HG03095 (cell line): ENCODE measurements at regions not wholly inside any gene's neighbourhood (a gene's known extent, or its start where the extent isn't known, plus 50 kb on each side); places are given as distances from the start of the nearest gene placed in this dataset.
A peak's percentile ranks its signal among the peaks of the same experiment; 100 is the strongest.

ENCODE experiments used
- ATAC-seq: cut with Tn5 transposase; IDR thresholded peaks from one replicate; pipeline ENCODE4 v1.9.1; 2021; ENCODE audit warnings: moderate library complexity; ENCODE audit not compliant: unreplicated experiment

DNA sequence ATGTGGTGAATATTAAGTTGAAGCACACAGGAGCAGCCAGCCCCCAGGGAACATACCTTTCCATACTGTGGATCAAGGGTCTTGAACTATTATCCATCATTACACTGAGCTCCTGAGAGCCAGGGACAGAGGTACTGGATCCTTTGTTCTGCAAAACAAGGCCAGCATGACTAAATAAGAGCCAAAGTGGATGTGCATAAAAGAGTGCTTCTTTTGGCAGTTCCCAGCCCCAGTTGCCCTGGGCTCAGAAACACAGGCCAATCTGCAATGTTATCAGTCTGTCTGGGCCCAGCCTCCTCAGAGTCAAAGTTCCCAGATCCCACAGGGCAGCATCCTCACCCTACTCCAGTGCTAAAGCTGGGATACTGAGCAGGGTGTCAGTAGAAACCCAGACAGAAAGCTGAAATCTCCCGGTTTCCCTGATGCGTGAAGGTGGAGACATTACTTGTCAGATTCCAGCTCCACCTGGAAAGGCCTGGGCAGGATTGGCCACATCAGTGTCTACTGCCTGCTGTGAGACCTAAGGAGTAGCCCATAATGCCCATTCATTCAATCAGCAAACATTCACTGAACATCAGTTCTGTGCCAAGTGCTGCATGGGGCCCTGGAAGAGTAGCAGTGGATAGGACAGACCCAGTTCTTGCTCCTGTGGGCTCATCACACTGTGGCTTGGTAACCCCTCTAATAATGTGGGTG is 342.7 kb downstream of the CXCL12 start:
- ATAC-seq: no peak

GRCh38 chr10:44039599-44039998 is 345.3 kb downstream of the CXCL12 start:
- no peak for ATAC-seq

GRCh38 chr10:44036425-44036824 is 348.5 kb downstream of the CXCL12 start:
- no peak for ATAC-seq

DNA sequence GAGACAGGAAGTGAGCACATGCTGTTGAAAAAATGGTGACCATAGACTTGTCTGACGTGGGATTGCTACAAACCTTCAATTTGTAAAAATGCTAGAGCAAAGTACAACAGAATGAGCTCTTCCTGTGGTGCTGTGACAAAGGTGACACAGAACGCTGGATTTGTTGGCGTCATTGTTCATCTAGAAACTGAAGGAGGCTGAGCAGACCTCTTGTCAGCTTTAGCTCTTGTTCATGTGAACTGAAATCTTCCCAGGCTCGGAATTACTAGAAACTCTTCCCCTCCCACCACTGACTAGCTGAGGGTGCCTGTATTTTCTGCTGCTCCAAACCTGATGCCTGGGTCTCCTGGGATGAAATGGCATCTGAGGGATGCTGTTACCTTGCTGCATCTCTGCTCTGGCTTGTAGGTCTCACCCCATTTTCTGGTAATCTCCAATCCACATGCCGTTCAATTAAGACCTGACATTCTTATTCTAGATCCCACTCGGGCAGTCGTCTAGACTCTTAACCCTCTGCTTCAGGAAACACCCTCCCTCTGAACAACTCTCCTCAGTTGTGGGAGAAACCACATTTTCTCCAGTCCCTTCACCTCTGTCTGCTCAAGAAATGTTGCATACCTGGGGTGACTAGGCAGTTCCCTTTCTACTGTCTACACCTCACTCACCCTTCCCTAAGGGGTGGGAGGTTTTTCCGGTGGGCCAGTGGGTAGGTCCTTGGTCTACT is 349.3 kb downstream of the CXCL12 start:
- no peak for ATAC-seq

DNA sequence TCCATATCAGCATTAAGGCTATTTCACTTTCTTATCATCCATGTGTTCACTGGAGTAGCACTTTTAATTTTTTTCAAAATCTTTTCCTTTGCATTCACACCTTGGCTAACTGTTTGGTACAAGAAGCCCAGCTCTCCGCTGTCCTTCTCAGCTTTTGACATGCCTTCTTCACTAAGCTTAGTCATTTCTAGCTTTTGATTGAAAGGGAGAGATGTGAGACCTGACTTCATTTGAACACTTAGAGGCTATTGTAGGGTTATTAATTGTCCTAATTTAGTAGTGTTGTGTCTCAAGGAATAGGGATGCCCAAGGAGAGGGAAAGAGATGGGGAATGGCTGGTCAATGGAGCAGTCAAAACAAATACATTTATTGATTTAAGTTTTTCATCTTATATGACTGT is 350.0 kb downstream of the CXCL12 start:
- no peak for ATAC-seq

- no peak for ATAC-seq
Observed at GRCh38 chr10:44033008-44033407, 351.9 kb downstream of the CXCL12 start.

DNA sequence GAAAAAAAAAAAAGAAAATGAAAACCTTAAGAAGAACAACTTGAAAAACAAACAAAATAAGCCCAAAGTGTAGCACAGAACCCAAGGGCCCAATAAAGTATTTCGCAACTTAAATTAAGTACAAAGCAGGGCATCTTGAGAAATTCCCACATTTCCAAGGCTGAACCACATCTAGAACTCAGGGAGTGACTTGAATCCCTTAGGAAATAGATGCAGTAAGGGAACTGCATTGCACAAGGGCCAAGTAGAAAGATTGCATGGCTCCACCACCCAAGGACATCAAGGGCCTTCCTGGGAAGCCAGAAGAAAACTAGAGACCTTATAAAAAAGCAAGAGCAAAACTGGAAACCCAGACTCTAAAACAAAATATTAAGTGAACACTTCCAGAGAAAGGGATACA is 352.7 kb downstream of the CXCL12 start:
- no peak for ATAC-seq

GRCh38 chr10:44030738-44031137 is 354.2 kb downstream of the CXCL12 start:
- no peak for ATAC-seq

DNA sequence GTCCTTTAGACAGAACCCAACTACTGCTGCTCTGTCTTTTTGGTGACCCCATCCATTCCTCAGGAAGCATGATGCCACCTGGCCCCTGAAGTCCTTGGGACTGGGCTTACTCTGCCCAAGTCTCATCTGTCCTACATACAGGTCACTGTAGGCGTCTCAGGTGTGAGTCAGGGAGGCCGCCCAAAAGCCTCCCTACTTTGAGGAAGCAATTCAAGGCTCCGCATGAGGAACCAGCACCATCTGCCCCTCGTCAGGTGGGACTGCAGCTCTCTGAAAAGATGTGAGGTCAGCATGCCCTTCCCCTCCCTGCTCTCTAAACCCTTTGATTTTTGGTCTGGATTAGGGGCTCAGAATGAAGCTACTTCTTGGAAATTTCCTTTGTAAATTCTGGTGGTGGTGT is 354.8 kb downstream of the CXCL12 start:
- ATAC-seq: peak; percentile 89

DNA sequence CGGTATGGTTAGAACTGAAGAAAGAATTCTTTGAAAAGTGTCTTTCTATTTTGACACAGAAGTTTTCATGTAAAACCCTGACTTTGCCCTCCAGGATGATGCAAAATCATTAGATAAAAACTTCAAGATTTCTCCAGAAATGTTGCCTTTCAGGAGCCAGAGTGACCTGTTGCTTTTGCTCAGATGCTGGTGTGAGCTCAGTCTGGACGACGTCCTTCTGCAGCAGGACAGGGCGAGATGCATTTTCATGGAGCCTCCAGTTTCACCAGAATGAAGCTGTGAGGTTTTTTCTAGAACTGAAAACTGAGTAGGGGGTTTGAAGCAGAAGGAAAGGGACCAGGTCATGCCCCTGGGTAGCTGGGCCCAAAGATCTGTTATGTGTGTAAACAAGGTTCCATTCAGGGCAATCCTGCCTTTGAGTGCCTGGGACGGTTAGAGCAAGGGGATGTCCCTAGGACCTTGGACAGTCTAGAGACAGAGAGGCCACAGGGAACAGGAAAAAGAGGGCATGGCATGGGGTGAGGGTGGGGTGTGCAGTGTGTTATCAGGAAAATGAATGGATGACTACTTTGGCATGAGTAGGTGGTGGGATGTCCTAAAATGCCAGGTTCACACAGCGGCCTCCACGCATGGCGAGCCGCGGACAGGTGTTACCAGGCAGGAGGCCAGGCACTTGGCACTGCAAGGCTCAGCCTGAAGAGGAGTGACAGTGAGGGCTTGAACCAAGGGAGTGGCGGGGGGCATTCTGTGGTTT is 356.3 kb downstream of the CXCL12 start:
- no peak for ATAC-seq

GRCh38 chr10:44024356-44025116 is 360.4 kb downstream of the CXCL12 start:
- ATAC-seq: no peak

- ATAC-seq: no peak
Observed at GRCh38 chr10:44023517-44023916, 361.4 kb downstream of the CXCL12 start.

DNA sequence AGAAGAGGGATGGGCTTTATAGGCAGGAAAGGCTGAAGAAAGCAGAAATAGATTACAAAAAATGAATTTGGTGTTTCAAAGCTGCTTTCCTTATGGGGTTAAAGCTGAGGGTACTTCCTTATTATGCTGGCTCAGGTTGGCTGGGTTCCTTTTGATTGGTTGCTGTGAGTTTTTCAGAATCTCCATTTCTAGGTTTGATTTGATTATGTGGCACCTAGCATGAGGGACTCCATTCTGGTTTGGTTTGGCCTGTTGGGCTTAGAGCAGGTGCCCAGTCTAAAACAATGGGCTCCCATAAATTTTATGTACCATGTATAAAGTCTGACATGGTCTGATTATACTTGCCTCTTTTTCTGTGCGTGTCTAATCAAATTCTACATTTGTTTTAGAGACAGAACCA is 362.7 kb downstream of the CXCL12 start:
- ATAC-seq: no peak

- ATAC-seq: peak; percentile 68
Observed at GRCh38 chr10:44020322-44021111, 364.4 kb downstream of the CXCL12 start.

DNA sequence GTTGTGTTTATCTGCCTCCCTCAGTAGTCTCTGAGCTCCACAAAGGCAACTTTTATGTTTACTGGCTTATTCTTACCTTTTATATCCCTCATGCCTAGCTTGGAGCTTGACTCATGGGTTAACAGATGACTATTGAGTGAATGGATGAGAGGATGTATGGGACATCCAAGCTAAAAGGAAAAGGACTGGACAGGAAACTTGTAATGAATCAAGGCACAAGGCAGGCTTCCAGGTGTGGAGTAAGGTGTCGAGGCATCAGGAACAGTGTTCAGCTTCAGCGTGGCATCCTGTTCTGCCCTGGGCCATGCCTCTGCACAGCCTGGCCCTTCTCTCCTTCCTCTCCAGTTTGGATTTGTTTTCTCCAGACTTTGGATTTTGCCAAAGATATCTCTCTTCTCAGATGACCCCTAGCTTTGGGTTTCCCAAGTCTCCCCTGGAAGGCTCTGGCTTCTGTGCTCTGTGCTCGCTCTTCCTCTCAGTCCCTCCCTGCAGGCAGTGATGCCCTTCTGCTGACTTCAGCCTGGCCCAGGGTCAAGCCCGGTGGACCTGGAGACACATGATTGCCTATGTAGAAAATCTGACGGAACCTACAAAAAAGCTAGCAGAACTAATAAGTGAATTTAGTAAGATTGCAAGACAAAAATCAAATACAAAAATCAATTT is 367.3 kb downstream of the CXCL12 start:
- no peak for ATAC-seq

DNA sequence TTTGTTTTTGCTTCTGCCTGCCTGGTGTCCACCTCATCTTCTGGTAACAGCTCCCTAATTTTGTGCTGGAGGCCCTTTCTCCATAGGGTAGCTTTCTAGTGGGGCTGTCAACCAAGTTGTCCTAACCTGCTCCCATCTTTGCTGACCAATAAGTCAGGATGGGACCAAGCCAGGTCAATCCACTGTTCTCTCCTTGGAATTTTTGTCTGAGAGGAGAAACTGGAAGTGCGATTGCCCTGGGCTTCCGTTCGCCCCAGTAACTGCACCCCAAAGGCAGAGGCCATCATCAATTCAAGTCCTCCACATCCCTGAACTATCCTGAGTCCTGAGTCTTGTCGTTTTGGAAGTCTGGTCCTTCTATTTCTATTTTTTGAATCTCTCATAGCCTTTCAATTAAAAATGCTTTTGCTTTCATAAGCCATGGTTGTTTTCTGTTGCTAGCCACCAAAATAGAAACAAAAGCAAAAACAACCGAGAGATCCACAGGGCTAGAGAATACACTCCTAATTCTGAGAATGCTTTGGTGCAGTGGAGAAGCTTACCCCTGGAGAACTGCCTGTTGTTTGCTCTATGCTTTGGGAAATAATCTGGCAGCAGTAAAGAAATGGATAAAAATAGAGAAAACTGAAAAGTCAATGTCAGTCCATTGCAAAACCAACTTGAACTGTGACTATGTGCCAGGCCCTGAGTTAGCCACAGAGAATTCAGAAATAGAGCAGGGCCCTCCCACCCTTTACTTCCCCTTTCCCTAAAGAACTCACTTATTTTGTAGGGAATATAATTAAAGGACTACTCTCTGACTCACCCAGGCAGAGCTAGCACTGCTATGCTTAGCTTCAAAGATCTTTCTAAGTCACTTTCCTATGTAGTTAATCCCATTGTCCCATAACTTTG is 368.1 kb downstream of the CXCL12 start:
- ATAC-seq: no peak

- no peak for ATAC-seq
Observed at GRCh38 chr10:44015702-44016500, 367.2 kb upstream of the ZNF32 start.

DNA sequence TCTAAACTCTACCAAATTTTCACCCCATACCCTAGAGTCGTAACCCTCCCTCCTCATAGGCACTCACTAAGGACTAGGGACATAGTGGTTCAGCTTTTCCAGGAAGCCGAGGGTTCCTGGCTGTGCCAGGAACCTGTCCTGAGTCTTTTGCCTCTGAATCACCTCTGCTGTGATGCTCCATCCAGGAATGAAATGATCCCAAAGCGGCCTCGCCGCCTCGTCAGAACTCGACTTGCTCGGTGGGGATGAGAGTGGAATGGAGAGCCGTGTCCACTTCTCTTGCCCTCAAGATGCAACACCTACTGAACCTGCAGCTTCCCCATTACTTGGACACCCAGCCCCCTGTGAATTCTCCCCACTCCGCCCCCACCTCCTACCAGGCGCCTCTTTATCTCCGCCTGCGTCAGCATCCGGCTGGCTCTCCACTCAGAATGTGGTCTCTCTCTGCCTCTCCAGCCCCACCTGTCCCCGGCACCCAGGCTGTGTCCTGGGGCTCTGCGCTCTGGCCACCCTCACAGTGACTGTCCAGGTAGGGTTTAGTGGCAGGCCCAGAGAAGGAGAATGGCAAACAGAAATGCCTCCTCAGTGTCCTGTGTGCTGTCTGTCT is 366.1 kb upstream of the ZNF32 start:
- ATAC-seq: no peak
